DOHH2 (cell line): ENCODE measurements at regions not wholly inside any gene's neighbourhood (a gene's known extent, or its start where the extent isn't known, plus 50 kb on each side); places are given as distances from the start of the nearest gene placed in this dataset.

Experiments
- CTCF ChIP-seq: fragments of 200-600 bp; sonication (generic); IDR thresholded peaks from one replicate; pipeline ENCODE4 v1.5.1; 2014; ENCODE audit warnings: antibody characterized with exemption, mild to moderate bottlenecking, low read depth, low read length; ENCODE audit not compliant: poor library complexity, severe bottlenecking
- EZH2phosphoT487 ChIP-seq: fragments of 200-600 bp; sonication (generic); IDR thresholded peaks from 2 replicates; pipeline ENCODE4 v1.6.1; 2017; ENCODE audit warnings: borderline replicate concordance, mild to moderate bottlenecking, antibody characterized with exemption, low read length, moderate library complexity, mixed read lengths

GRCh38 chr15:93250950-93251349 is 161.9 kb upstream of the RGMA start:
- TF ChIP-seq CTCF (no peak), EZH2phosphoT487 (no peak)
